ENCODE measurements at regions not wholly inside any gene's neighbourhood (a gene's known extent, or its start where the extent isn't known, plus 50 kb on each side); places are given as distances from the start of the nearest gene placed in this dataset.

GRCh38 chr5:3490957-3491507, 104.6 kb upstream of the IRX1 start:
- Histone ChIP-seq H3K4me1 (no peaks in the 10 kb centered on the region), H3K9me3 (no peaks in the 10 kb centered on the region), H3K27ac (no peak overlapping the region), H3K36me3 (no peaks in the 10 kb centered on the region), H3K4me3 (no peak overlapping the region), H3K27me3 (no peaks in the 10 kb centered on the region)
- DNase-seq: no peak
- TF ChIP-seq, protein P1, sequence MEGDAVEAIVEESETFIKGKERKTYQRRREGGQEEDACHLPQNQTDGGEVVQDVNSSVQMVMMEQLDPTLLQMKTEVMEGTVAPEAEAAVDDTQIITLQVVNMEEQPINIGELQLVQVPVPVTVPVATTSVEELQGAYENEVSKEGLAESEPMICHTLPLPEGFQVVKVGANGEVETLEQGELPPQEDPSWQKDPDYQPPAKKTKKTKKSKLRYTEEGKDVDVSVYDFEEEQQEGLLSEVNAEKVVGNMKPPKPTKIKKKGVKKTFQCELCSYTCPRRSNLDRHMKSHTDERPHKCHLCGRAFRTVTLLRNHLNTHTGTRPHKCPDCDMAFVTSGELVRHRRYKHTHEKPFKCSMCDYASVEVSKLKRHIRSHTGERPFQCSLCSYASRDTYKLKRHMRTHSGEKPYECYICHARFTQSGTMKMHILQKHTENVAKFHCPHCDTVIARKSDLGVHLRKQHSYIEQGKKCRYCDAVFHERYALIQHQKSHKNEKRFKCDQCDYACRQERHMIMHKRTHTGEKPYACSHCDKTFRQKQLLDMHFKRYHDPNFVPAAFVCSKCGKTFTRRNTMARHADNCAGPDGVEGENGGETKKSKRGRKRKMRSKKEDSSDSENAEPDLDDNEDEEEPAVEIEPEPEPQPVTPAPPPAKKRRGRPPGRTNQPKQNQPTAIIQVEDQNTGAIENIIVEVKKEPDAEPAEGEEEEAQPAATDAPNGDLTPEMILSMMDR (IDR thresholded peaks at IDR 0.05): no peak
- no peak for TF ChIP-seq POLR2A (IDR thresholded peaks at IDR 0.05)
- intact Hi-C loops (cut with DNase I; ENCODE audit: low total_unique reads): no loop called here

DNA sequence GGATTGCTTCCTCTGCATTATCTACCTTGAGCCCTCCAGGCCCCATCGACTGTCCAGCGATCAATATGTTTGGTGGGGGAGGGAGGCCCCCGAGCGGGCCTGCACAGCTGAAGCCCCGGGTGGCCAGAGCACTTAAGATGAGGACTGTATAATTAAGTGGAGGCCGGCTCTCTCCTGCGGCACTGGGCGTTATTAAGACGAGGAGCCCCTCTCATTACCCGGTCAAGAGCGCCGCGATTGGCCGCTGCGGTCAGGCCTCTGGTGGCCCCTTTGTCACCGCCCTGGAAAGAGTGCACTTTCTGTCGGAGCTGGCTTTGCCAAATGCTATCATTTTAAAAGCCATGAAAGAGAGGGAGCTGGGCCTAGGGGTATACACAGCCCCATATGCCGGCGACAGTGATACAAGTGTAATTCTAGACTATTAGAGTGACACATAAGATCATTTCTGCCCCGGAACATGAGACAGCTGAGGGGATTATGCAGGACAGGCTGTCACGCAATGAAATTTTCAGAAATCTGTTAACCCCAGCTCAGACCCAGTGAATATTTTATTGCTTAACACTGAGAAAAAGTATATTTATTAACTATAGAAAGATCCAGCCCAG, 106.3 kb upstream of the IRX1 start:
- H3K4me3 ChIP-seq: no peak overlapping the region
- H3K27ac ChIP-seq: no peak overlapping the region
- no peaks in the 10 kb centered on the region for H3K36me3 ChIP-seq
- intact Hi-C loops (cut with DNase I; ENCODE audit: low total_unique reads): no loop called here
- no peaks in the 10 kb centered on the region for H3K27me3 ChIP-seq
- no peaks in the 10 kb centered on the region for H3K4me1 ChIP-seq
- no peaks in the 10 kb centered on the region for H3K9me3 ChIP-seq
- no peak for DNase-seq
- TF ChIP-seq, protein P1 (IDR thresholded peaks at IDR 0.05): no peak
- TF ChIP-seq POLR2A (IDR thresholded peaks at IDR 0.05): no peak

DNA sequence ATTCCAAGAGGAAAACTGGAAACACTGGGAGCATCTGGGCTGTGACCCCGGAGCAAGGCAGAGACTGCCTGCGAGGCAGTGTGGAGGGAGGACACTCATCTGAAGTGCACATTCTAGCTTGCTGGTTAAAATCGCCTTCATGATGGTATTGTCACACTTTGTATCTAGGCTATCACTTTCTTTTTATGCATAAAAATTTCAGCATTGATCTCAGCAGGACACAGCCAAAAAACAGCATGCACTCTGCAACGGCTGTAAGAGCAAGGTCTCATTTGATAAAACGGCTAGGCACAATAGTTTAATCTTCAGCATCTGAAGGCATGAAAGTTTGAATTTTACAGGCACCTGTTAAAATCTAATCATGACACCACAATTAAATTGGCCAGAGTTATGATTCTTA, 110.8 kb upstream of the IRX1 start:
- no peak for DNase-seq
- Histone ChIP-seq H3K36me3 (no peaks in the 10 kb centered on the region), H3K4me3 (no peak overlapping the region), H3K27ac (no peak overlapping the region), H3K27me3 (no peaks in the 10 kb centered on the region), H3K9me3 (no peaks in the 10 kb centered on the region), H3K4me1 (no peaks in the 10 kb centered on the region)
- intact Hi-C loops (cut with DNase I; ENCODE audit: low total_unique reads): no loop called here
- no peak for TF ChIP-seq POLR2A (IDR thresholded peaks at IDR 0.05)
- TF ChIP-seq, protein P1 (IDR thresholded peaks at IDR 0.05): no peak

GRCh38 chr5:3481175-3481574, 114.5 kb upstream of the IRX1 start:
- intact Hi-C loops (cut with DNase I; ENCODE audit: low total_unique reads): no loop called here

DNA sequence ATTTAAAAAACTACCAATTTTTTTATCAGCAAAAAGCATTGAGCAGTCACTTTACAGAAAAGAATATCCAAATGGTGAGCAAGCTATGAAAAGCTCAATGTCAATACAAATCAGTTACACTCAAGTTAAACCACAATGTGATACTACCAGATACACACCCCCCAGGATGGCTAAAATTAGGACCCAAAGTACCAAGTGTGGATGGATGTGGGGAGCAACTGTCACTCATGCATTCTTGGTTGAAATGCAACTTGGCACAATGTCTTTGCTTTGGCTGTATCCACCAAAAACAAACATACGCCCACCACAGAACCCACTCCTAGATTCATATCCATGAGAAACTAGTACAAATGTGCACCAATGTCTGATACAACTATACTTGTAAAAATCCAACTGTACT, 120.0 kb upstream of the IRX1 start:
- no peaks in the 10 kb centered on the region for H3K36me3 ChIP-seq
- H3K4me1 ChIP-seq: no peaks in the 10 kb centered on the region
- TF ChIP-seq, protein P1 (IDR thresholded peaks at IDR 0.05): no peak
- no peak for TF ChIP-seq POLR2A (IDR thresholded peaks at IDR 0.05)
- DNase-seq: no peak
- intact Hi-C loops (cut with DNase I; ENCODE audit: low total_unique reads): no loop called here
- H3K27me3 ChIP-seq: no peaks in the 10 kb centered on the region
- H3K9me3 ChIP-seq: no peaks in the 10 kb centered on the region
- no peak overlapping the region for H3K4me3 ChIP-seq
- no peak overlapping the region for H3K27ac ChIP-seq

More at GRCh38 chr5:3481175-3481574, 114.5 kb upstream of the IRX1 start:
- H3K9me3 ChIP-seq: no peaks in the 10 kb centered on the region
- no peak overlapping the region for H3K4me3 ChIP-seq
- no peak overlapping the region for H3K27ac ChIP-seq
- no peaks in the 10 kb centered on the region for H3K27me3 ChIP-seq
- TF ChIP-seq POLR2A (IDR thresholded peaks at IDR 0.05): no peak
- TF ChIP-seq, protein P1 (IDR thresholded peaks at IDR 0.05): no peak
- no peaks in the 10 kb centered on the region for H3K4me1 ChIP-seq
- DNase-seq: no peak
- no peaks in the 10 kb centered on the region for H3K36me3 ChIP-seq
